BJ (cell line): ENCODE measurements at regions not wholly inside any gene's neighbourhood (a gene's known extent, or its start where the extent isn't known, plus 50 kb on each side); places are given as distances from the start of the nearest gene placed in this dataset.

Experiments
- CTCF ChIA-PET: fragments of 350-600 bp; formaldehyde crosslinking; extraction: SDS; loops from one replicate; lab custom pipeline; 2021; ENCODE audit warnings: antibody characterized with exemption, inconsistent platforms; lab: Yijun Ruan, JAX
- POLR2A ChIA-PET: fragments of 300-600 bp; sonication (Branson Sonifier 250); formaldehyde crosslinking; extraction: SDS; loops from one replicate; lab custom pipeline; 2021; ENCODE audit warnings: antibody characterized with exemption; lab: Charles Lee
- DNase-seq: peaks from one replicate; pipeline ENCODE4 v3.0.0-alpha.2; 2011; ENCODE audit warnings: low read depth
- H3K27me3 ChIP-seq: 2 replicates; pipeline ENCODE4 v1.6.0; 2011; ENCODE audit warnings: low read length; ENCODE audit not compliant: control insufficient read depth, insufficient read depth
- H3K36me3 ChIP-seq: 2 replicates; pipeline ENCODE4 v1.5.1; 2011; ENCODE audit warnings: low read length; ENCODE audit not compliant: control insufficient read depth, insufficient read depth
- H3K4me3 ChIP-seq: 2 replicates; pipeline ENCODE4 v1.5.1; 2011; ENCODE audit warnings: low read depth, mild to moderate bottlenecking, control low read depth, low read length
- CTCF ChIP-seq: IDR thresholded peaks from 2 replicates; pipeline ENCODE4 v1.5.1; 2011; ENCODE audit warnings: low read depth, mild to moderate bottlenecking, control low read depth, inconsistent platforms, low read length, moderate library complexity; ENCODE audit not compliant: insufficient read depth

- no peak for DNase-seq
- H3K36me3 ChIP-seq = no peaks in the 10 kb centered on the region
- no peak overlapping the region for H3K4me3 ChIP-seq
- ChIA-PET POLR2A (no interaction called here), CTCF (no interaction called here)
- no peaks in the 10 kb centered on the region for H3K27me3 ChIP-seq
- TF ChIP-seq CTCF = no peak
These were observed 139.5 kb downstream of the CPZ start for GRCh38 chr4:8732092-8732491.

GRCh38 chr4:8731364-8731763 is 138.8 kb downstream of the CPZ start:
- no peak overlapping the region for H3K4me3 ChIP-seq
- no peak for DNase-seq
- ChIA-PET CTCF (no interaction called here), POLR2A (no interaction called here)
- H3K36me3 ChIP-seq = no peaks in the 10 kb centered on the region
- TF ChIP-seq CTCF = no peak
- no peaks in the 10 kb centered on the region for H3K27me3 ChIP-seq

- TF ChIP-seq CTCF = no peak
- H3K36me3 ChIP-seq = no peaks in the 10 kb centered on the region
- ChIA-PET POLR2A (no interaction called here), CTCF (no interaction called here)
- H3K27me3 ChIP-seq = no peaks in the 10 kb centered on the region
- DNase-seq = no peak
- H3K4me3 ChIP-seq = no peak overlapping the region
These were observed 138.1 kb downstream of the CPZ start for GRCh38 chr4:8730681-8731080.

GRCh38 chr4:8730159-8730558 is 137.6 kb downstream of the CPZ start:
- CTCF ChIA-PET = no interaction called here
- TF ChIP-seq CTCF = no peak

GRCh38 chr4:8729408-8730149 is 137.0 kb downstream of the CPZ start:
- H3K27me3 ChIP-seq = peaks cover 2% of the 10 kb centered on the region; the same call in 1 of the 2 replicates
- no peaks in the 10 kb centered on the region for H3K36me3 ChIP-seq
- no peak overlapping the region for H3K4me3 ChIP-seq
- TF ChIP-seq CTCF = no peak
- POLR2A ChIA-PET = no interaction called here
- CTCF ChIA-PET = no interaction called here
- no peak for DNase-seq

More at GRCh38 chr4:8730159-8730558, 137.6 kb downstream of the CPZ start:
- Histone ChIP-seq H3K27me3 (no peaks in the 10 kb centered on the region), H3K36me3 (no peaks in the 10 kb centered on the region), H3K4me3 (no peak overlapping the region)
- DNase-seq = no peak
- POLR2A ChIA-PET = no interaction called here
